ENCODE measurements at regions not wholly inside any gene's neighbourhood (a gene's known extent, or its start where the extent isn't known, plus 50 kb on each side); places are given as distances from the start of the nearest gene placed in this dataset.

DNA sequence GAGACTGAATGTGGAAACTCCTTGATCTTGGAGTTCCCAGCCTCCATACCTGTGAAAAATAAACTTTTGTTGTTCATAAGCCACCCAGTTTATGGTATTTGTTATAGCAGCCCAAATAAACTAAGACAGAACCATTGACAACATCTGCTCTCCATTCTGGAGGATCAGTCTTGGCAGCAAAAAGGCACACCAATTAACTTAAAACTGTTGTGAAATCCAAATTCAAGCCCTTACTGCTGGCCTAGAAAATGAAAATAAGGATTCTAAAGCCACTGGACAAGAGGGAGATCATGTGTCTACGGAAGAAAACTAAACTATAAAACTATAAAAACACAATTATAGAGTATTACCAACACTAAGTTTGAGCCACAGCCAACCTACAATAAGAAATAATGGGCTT is 172.1 kb upstream of the RNPC3 start:
- Mint-ChIP-seq H3K36me3 (no peaks in the 10 kb centered on the region), H3K4me3 (no peak overlapping the region), H3K27me3 (no peaks in the 10 kb centered on the region), H3K9me3 (peaks cover 0 to 2% (median 0%) of the 10 kb centered on the region in 8 donors), H3K27ac (no peak overlapping the region), H3K4me1 (no peaks in the 10 kb centered on the region)
- POLR2A ChIA-PET (ENCODE audit: partially characterized antibody): no interaction called here
- intact Hi-C loops (cut with micrococcal nuclease): no loop called here
- CTCF ChIA-PET (ENCODE audit: partially characterized antibody): no interaction called here
- no peak overlapping the region for H3K4me3 ChIP-seq (ENCODE audit: low read length in 2 of 2)
- no peak for DNase-seq
- H3K4me1 ChIP-seq (ENCODE audit: insufficient read depth, low read length): no peaks in the 10 kb centered on the region
- no peaks in the 10 kb centered on the region for H3K9me3 ChIP-seq (ENCODE audit: control insufficient read depth in 1 of 2, low read length in 2 of 2)
- H3K27ac ChIP-seq (ENCODE audit: low read depth, low read length): no peak overlapping the region
- H3K27me3 ChIP-seq (ENCODE audit: insufficient read depth, low read length): no peaks in the 10 kb centered on the region
- H3K36me3 ChIP-seq (ENCODE audit: insufficient read depth, low read length): no peaks in the 10 kb centered on the region

DNA sequence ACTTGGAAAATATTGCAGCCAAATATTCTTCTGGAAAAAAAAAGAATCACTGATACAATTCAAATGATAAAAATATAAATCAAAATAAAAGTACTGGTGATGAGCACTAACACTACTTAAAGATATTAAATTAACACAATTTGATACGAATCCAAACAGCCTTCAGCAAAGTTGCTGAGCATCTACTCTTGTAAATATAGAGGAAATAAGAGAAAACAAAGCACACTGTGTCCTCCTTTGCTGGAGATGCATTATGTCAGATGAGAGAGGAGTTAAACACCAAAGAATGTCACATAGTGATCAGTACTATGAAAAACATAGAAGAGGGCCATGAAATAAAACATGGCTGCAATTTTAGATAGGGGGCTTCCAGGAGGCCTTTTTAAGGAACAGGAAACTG is 177.4 kb upstream of the RNPC3 start:
- Mint-ChIP-seq H3K9me3 (peaks cover 0 to 4% (median under 1%) of the 10 kb centered on the region in 8 donors), H3K27me3 (no peaks in the 10 kb centered on the region), H3K4me1 (no peaks in the 10 kb centered on the region), H3K4me3 (peak overlapping the region in 1 of 8 donors; percentile 34), H3K36me3 (no peaks in the 10 kb centered on the region), H3K27ac (no peak overlapping the region)
- Histone ChIP-seq H3K27me3 (ENCODE audit: insufficient read depth, low read length) (no peaks in the 10 kb centered on the region), H3K9me3 (ENCODE audit: control insufficient read depth in 1 of 2, low read length in 2 of 2) (no peaks in the 10 kb centered on the region), H3K27ac (ENCODE audit: low read depth, low read length) (no peak overlapping the region), H3K36me3 (ENCODE audit: insufficient read depth, low read length) (no peaks in the 10 kb centered on the region), H3K4me1 (ENCODE audit: insufficient read depth, low read length) (no peaks in the 10 kb centered on the region), H3K4me3 (ENCODE audit: low read length in 2 of 2) (no peak overlapping the region)
- ChIA-PET POLR2A (ENCODE audit: partially characterized antibody) (no interaction called here), CTCF (ENCODE audit: partially characterized antibody) (no interaction called here)
- intact Hi-C loops (cut with micrococcal nuclease): no loop called here
- DNase-seq: no peak

DNA sequence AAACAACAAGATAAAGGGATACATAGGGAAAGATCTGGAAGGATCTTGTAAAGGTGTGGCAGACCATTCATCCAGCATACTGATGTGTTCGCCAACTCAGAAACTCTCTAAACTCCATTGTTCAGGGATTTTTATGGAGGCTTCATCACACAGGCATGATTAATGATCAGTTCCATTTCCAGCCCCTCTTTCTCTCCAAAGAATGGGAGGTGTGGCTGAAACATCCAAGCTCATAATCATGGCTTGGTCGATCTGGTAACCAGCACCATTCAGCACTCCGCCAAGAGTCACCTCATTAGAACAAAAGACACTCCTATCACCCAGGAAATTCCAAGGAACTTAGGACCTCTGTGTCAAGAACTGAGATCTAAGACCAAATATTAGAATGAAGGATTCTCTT is 180.6 kb upstream of the RNPC3 start:
- DNase-seq: no peak
- Histone ChIP-seq H3K4me1 (ENCODE audit: insufficient read depth, low read length) (no peaks in the 10 kb centered on the region), H3K27ac (ENCODE audit: low read depth, low read length) (no peak overlapping the region), H3K36me3 (ENCODE audit: insufficient read depth, low read length) (no peaks in the 10 kb centered on the region), H3K4me3 (ENCODE audit: low read length in 2 of 2) (no peak overlapping the region), H3K9me3 (ENCODE audit: control insufficient read depth in 1 of 2, low read length in 2 of 2) (no peaks in the 10 kb centered on the region), H3K27me3 (ENCODE audit: insufficient read depth, low read length) (no peaks in the 10 kb centered on the region)
- Mint-ChIP-seq H3K9me3 (peaks cover 0 to 7% (median 2%) of the 10 kb centered on the region in 8 donors), H3K36me3 (no peaks in the 10 kb centered on the region), H3K27me3 (no peaks in the 10 kb centered on the region), H3K4me1 (no peaks in the 10 kb centered on the region), H3K4me3 (no peak overlapping the region), H3K27ac (no peak overlapping the region)
- ChIA-PET POLR2A (ENCODE audit: partially characterized antibody) (no interaction called here), CTCF (ENCODE audit: partially characterized antibody) (no interaction called here)
- intact Hi-C loops (cut with micrococcal nuclease): no loop called here

DNA sequence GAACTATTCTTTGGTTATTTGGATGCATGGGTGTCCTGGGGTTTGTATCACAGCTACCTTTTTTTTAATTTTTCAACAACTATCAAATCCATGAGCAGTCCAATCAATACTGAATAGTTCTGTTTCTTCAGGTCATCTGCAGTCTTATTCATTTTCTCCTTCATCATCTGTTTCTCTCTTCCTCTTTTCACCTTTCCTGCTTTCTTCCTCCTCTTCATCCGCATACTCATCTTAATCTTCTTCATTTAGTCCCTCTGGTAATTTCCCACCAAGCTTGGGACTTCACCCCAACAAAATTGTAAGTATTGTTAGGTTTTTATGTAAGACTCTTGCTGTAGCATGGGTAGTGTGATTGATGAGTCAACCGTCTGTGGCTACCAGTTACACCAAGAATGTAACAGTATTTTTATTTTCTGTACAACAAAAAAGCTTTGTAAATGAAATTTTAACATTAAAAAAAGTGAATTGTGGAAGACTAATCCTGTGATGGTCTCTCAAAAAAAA is 184.1 kb upstream of the RNPC3 start:
- intact Hi-C loops (cut with micrococcal nuclease): no loop called here
- Histone ChIP-seq H3K4me1 (ENCODE audit: insufficient read depth, low read length) (no peaks in the 10 kb centered on the region), H3K27ac (ENCODE audit: low read depth, low read length) (no peak overlapping the region), H3K36me3 (ENCODE audit: insufficient read depth, low read length) (no peaks in the 10 kb centered on the region), H3K4me3 (ENCODE audit: low read length in 2 of 2) (no peak overlapping the region), H3K27me3 (ENCODE audit: insufficient read depth, low read length) (no peaks in the 10 kb centered on the region), H3K9me3 (ENCODE audit: control insufficient read depth in 1 of 2, low read length in 2 of 2) (no peaks in the 10 kb centered on the region)
- no peaks in the 10 kb centered on the region for H3K27me3 Mint-ChIP-seq
- POLR2A ChIA-PET (ENCODE audit: partially characterized antibody): no interaction called here
- CTCF ChIA-PET (ENCODE audit: partially characterized antibody): no interaction called here
- H3K27ac Mint-ChIP-seq: no peak overlapping the region
- DNase-seq: no peak
- H3K9me3 Mint-ChIP-seq: peaks cover 0 to 7% (median 0%) of the 10 kb centered on the region in 8 donors
- H3K4me3 Mint-ChIP-seq: no peak overlapping the region
- no peaks in the 10 kb centered on the region for H3K36me3 Mint-ChIP-seq
- no peaks in the 10 kb centered on the region for H3K4me1 Mint-ChIP-seq

DNA sequence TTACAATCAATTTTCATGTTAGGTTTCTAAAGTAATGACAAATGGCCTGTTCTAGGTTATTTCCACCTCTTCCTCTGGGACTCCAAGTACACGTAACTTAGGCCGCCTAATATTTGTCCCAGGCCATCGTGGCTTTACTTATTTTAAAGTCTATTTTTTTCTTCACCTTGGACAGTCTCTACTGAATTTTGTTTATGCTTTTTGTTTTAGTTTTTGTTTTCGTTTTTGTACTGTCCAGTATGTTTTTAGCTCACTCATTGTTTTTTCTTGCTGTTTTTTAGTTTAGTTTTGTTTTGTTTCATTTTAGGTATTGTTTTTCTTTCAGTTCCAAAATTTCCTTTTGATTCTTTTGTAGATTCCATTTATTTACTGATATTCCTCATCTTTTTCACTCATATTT is 187.7 kb upstream of the RNPC3 start:
- H3K27me3 Mint-ChIP-seq: peaks cover 0 to 2% of the 10 kb centered on the region in 2 donors
- no peaks in the 10 kb centered on the region for H3K36me3 ChIP-seq (ENCODE audit: insufficient read depth, low read length)
- no peak overlapping the region for H3K4me3 Mint-ChIP-seq
- H3K4me1 ChIP-seq (ENCODE audit: insufficient read depth, low read length): no peaks in the 10 kb centered on the region
- no peaks in the 10 kb centered on the region for H3K4me1 Mint-ChIP-seq
- H3K27ac ChIP-seq (ENCODE audit: low read depth, low read length): no peak overlapping the region
- ChIA-PET CTCF (ENCODE audit: partially characterized antibody) (no interaction called here), POLR2A (ENCODE audit: partially characterized antibody) (no interaction called here)
- peaks cover 0 to 5% (median 0%) of the 10 kb centered on the region in 8 donors for H3K9me3 Mint-ChIP-seq
- H3K4me3 ChIP-seq (ENCODE audit: low read length in 2 of 2): no peak overlapping the region
- DNase-seq: no peak
- no peak overlapping the region for H3K27ac Mint-ChIP-seq
- no peaks in the 10 kb centered on the region for H3K36me3 Mint-ChIP-seq
- intact Hi-C loops (cut with micrococcal nuclease): no loop called here
- H3K9me3 ChIP-seq (ENCODE audit: control insufficient read depth in 1 of 2, low read length in 2 of 2): no peaks in the 10 kb centered on the region
- H3K27me3 ChIP-seq (ENCODE audit: insufficient read depth, low read length): no peaks in the 10 kb centered on the region

DNA sequence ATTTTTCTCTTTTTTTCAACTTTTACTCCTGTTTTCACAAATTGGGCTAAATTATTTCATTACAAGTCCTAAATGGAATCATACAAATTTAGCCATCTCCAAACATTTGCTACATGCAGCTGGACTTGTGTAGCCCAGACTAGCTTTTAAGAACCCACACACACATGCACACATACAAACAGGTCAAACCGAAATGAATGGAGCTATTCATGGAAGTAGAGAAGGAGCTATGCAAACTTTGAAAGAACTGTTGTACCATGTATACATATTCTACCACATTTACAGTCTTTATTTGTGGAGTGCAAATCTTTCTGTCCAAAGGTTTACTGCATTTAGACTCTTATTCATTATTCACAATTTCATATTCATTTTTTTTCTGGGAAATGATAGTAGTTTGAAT is 189.1 kb upstream of the RNPC3 start:
- Mint-ChIP-seq H3K4me1 (no peaks in the 10 kb centered on the region), H3K27ac (no peak overlapping the region), H3K36me3 (no peaks in the 10 kb centered on the region), H3K4me3 (no peak overlapping the region), H3K27me3 (peaks cover 0 to 2% of the 10 kb centered on the region in 2 donors), H3K9me3 (peaks cover 0 to 7% (median 0%) of the 10 kb centered on the region in 8 donors)
- Histone ChIP-seq H3K4me3 (ENCODE audit: low read length in 2 of 2) (no peak overlapping the region), H3K4me1 (ENCODE audit: insufficient read depth, low read length) (no peaks in the 10 kb centered on the region), H3K27me3 (ENCODE audit: insufficient read depth, low read length) (no peaks in the 10 kb centered on the region), H3K27ac (ENCODE audit: low read depth, low read length) (no peak overlapping the region), H3K36me3 (ENCODE audit: insufficient read depth, low read length) (no peaks in the 10 kb centered on the region), H3K9me3 (ENCODE audit: control insufficient read depth in 1 of 2, low read length in 2 of 2) (no peaks in the 10 kb centered on the region)
- no peak for DNase-seq
- ChIA-PET POLR2A (ENCODE audit: partially characterized antibody) (no interaction called here), CTCF (ENCODE audit: partially characterized antibody) (no interaction called here)
- intact Hi-C loops (cut with micrococcal nuclease): no loop called here

DNA sequence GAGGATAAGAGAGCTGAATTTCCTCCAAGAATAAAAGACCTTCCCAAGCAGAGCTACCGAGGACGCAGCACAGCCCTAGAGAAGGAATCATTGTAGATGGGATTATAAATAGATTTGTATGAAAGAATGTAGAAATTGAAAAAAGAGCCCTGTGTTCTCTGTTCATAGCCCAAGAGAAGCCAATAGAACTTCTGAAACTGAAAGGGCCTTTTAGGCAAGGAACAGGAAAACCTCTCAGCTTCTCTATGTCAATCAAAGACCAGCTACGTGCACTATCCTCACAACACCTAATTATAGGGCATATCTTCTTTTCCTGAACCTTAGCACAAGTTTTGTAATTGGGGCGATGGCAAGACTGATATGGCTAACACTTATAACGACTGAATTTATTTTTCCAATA is 192.4 kb upstream of the RNPC3 start:
- POLR2A ChIA-PET (ENCODE audit: partially characterized antibody): no interaction called here
- no peaks in the 10 kb centered on the region for H3K4me1 Mint-ChIP-seq
- CTCF ChIA-PET (ENCODE audit: partially characterized antibody): no interaction called here
- no peak overlapping the region for H3K27ac Mint-ChIP-seq
- no peaks in the 10 kb centered on the region for H3K4me1 ChIP-seq (ENCODE audit: insufficient read depth, low read length)
- H3K4me3 Mint-ChIP-seq: no peak overlapping the region
- DNase-seq: no peak
- H3K27me3 Mint-ChIP-seq: peaks cover 0 to 2% of the 10 kb centered on the region in 2 donors
- intact Hi-C loops (cut with micrococcal nuclease): no loop called here
- no peaks in the 10 kb centered on the region for H3K36me3 ChIP-seq (ENCODE audit: insufficient read depth, low read length)
- H3K27me3 ChIP-seq (ENCODE audit: insufficient read depth, low read length): no peaks in the 10 kb centered on the region
- H3K9me3 ChIP-seq (ENCODE audit: control insufficient read depth in 1 of 2, low read length in 2 of 2): no peaks in the 10 kb centered on the region
- no peak overlapping the region for H3K4me3 ChIP-seq (ENCODE audit: low read length in 2 of 2)
- H3K9me3 Mint-ChIP-seq: peaks cover 0 to 2% (median 0%) of the 10 kb centered on the region in 8 donors
- H3K36me3 Mint-ChIP-seq: no peaks in the 10 kb centered on the region
- H3K27ac ChIP-seq (ENCODE audit: low read depth, low read length): no peak overlapping the region
